GM21723 (cell line): ENCODE measurements at regions not wholly inside any gene's neighbourhood (a gene's known extent, or its start where the extent isn't known, plus 50 kb on each side); places are given as distances from the start of the nearest gene placed in this dataset.

ENCODE experiments used
- ATAC-seq: cut with Tn5 transposase; IDR thresholded peaks from one replicate; pipeline ENCODE4 v1.9.1; 2021; ENCODE audit warnings: mild to moderate bottlenecking, moderate library complexity; ENCODE audit not compliant: unreplicated experiment

DNA sequence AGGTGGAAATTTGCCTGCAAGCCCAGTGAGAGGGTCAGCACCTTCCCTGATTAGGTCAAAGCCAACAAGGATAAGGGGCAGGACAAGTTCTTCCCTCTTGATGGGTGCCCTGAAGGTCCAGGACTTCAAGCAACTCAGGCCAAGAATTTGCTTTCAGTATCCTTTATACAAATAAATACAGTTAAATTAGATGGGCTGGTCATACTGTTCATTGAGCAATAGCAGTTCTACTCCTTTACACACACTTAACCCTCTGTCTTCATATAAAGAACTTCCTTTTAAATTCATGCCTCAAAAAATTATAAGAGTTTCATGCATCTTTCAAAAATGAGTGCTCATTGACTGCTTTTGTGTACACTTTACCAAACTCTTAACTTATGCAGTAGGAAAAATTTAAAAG is 392.0 kb downstream of the SPRY1 start:
- no peak for ATAC-seq

DNA sequence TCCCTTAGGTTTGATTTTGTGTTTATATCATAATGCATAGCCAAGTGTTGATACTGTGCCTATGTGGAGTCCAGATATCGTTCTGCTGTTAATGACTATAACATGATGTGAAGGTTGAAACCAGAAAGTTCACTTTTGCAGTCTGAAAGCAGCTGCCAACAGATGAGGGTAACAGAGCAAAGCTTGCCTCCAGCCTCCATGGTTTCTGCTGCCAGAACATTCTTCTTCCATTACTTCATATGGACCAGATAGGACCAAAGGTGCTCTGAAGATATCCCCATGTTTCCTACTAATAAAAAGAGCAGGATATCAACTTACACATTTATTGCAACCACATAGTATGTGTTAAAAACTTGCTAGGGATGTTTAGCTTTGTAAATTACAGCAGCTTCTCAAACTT is 394.1 kb downstream of the SPRY1 start:
- no peak for ATAC-seq

DNA sequence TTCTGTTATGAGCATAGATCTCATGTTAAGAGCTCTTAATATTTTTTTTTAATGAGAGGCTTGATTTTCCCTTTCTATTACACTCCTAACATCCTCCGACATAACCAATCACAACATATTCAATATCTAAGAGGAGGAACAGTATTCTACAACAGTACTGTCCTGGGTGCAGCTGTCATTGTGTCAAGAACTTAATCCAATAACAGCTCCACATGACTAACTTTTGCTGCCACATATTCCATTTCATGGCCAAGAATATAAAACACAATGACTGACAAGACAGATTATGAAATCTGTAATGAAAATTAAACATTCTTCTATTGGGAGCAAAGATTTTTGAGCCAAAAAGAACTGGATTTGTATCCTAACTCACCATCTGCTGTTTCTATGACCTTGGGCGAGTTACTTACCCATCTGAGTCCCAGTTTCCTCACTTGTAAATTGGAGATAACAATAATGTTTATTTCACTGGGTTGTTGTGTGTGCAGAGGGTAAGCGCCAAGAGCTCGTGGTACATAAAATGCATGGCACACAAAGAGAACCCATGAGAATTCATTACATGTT is 405.6 kb downstream of the SPRY1 start:
- no peak for ATAC-seq

- ATAC-seq: no peak
Observed at GRCh38 chr4:123802933-123803332, 406.3 kb downstream of the SPRY1 start.

DNA sequence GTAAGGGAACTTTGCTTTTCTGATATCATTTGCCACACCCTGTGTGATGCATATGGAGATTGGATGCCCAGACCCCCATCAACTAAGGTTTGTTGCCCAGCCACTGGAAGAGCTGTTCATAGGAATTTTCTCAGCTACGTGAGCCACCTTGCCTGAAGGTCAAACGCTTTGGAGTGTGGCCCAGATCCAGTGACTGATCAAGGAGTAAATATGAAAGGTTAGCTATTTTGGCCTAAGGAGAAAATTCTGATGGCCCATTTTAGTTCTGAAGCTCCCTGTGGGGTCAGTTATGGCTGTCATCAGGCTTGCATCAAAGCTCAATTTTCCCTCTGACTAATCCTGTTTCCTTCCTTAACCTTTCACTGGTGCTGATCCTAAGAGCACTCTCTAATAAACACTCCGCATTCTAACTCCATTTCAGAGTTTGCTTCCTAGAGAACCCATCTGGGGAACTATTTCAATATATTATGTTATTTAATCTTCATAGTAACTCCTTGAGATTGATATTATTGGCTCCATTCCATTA is 407.7 kb downstream of the SPRY1 start:
- no peak for ATAC-seq

DNA sequence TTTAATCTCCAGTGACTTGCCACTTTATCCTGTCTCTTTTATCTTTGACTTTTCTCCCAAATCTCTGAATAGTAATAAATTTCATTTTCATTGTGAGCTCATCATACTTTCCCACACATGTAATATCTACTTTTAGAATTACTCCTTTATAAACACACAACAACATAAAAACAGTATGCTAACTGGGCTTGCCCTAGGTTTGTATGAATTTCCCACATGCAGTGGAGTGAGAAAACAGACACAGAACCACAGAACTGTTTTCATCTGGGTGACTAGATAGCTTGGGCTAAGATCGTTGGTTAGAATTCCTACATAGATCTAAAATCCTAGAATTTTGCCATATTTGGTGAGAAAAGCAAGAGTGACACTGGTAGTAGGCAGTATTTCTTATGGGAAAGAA is 409.5 kb downstream of the SPRY1 start:
- ATAC-seq: no peak

- ATAC-seq: no peak
Observed at GRCh38 chr4:123807187-123807586, 410.6 kb downstream of the SPRY1 start.

GRCh38 chr4:123807866-123808265 is 411.3 kb downstream of the SPRY1 start:
- no peak for ATAC-seq

DNA sequence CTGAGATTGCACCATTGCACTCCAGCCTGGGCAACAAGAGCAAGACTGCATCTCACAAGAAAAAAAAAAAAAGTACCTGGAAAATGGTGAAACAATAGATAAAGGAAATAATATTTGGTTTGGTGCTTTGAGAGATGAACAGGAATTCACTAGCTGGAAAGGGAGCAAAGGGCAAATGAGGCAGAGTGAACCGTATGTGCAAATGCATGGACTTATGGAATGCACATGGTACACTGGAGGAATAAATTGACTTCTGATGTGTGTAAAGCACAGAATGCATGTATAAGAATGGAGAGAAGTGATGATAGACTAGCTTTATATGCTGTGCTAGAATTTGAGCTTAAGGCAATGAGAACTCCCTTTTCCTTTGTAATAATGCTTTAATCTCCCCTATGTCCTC is 413.3 kb downstream of the SPRY1 start:
- ATAC-seq: no peak

GRCh38 chr4:123812066-123812390 is 415.4 kb downstream of the SPRY1 start:
- ATAC-seq: no peak

GRCh38 chr4:123813901-123814300 is 417.3 kb downstream of the SPRY1 start:
- no peak for ATAC-seq

DNA sequence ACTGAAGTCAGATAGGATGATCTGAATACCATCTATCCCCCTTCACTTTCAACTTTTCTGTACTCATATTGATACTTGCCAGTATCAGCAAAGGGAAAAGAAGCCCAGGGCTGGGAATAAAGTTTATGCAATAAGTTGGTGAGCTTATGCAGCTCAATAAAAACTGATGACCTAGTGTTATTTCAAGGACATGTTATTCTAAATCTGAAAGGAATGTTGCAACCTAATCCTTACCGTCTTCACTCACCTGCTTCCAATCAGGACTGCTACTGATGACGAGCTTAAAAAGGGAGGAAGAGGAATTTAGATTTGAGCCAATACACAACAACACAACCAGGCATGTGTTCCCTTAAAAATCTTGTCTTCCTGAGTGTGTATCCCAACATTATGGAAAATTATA is 419.9 kb downstream of the SPRY1 start:
- ATAC-seq: no peak

- ATAC-seq: no peak
Observed at GRCh38 chr4:123817025-123817688, 420.6 kb downstream of the SPRY1 start.

GRCh38 chr4:123819362-123820035 is 422.9 kb downstream of the SPRY1 start:
- no peak for ATAC-seq

GRCh38 chr4:123821861-123822260 is 425.3 kb downstream of the SPRY1 start:
- ATAC-seq: no peak

GRCh38 chr4:123822353-123822752 is 425.8 kb downstream of the SPRY1 start:
- ATAC-seq: no peak

DNA sequence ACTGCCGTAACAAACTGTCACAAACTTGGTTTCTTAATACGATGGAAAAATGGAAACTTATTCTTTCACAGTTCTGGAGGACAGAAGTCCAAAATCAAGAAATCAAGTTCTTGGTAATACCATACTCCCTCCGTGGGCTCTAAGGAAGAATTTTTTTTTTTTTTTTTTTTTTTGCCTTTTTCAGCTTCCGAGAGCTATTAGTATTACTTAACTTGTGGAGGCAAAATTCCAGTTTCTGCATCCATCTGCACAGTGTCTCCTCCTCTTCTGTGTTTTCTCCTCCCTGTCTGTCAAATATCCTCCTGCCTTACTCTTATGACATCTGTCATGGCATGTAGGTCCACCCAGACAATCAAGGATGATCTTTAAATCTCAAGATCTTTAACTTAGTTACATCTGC is 426.6 kb downstream of the SPRY1 start:
- ATAC-seq: no peak

DNA sequence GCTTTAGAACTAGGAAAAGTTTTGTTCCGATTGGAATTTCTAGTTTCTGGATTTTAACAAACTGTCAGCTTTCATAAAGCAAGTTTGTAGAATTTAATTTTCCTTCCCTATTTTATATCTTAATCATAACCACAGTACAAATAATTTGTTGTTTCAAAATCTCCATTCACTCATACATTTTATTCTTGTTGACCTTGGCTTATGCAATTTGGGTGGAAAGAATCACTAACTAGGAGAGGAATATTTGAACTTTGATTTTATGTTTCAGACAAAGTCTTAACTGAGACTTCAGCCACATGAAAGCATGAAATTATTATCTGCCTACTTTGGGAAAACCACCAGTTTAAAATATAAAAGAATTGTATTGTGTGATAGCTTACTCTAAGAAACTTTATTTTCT is 427.9 kb downstream of the SPRY1 start:
- ATAC-seq: no peak

GRCh38 chr4:123825596-123826291 is 429.1 kb downstream of the SPRY1 start:
- no peak for ATAC-seq

DNA sequence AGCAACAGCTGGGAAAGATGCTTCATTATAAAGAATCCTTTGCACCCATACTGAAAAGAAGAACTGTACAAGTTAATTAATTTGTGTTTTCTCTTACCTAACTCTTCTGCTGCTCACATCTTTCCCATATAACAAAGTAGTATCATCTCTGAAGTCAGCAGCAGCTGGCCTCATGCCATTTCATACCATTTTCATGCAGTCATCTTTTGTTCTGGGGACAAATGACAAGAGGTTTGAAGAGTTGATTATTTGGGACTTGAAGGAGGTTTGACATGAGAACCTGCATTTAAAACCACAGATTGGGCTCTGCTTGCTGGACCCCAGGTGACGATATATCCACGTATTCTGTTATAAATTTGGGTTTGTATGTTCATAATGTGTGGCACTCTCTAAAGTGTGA is 430.3 kb downstream of the SPRY1 start:
- ATAC-seq: no peak

DNA sequence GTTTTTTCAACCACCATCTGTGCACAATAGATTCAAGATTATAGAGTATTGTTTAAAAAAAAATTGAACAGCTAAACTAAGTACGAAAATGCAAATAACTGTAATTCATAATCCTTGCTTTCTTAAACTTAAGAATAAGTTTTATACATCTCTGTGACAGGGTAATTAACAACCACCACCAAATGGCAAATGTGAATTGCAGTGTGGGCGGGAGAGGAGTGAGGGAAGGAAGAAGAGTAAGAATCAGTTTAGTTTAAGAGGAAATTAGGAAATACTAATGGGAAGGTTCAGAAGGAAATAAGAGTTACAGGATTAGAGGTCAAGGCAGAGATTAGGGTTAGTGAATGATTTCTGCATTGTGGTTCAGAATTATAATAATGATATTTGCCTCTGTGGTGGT is 430.9 kb downstream of the SPRY1 start:
- ATAC-seq: no peak

DNA sequence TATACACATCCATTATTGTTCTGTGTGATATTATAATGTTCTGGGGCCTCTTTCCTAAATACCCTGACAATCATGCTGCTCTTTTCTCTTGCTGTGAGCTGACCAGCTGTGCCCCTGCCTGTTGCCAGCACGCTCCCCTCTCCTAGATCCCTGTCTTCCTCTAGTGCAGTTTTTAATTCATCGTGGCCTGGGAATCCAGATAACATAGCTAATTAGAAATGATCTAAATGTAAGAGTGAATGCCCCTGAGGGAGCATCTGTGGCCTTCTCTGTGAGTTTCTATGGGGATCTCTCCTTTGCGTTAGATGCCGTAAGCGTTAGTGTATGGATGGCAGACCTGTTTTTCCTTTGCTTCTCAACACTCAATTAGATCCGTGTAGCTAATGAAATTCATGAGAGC is 434.3 kb downstream of the SPRY1 start:
- ATAC-seq: no peak
